Right atrium auricular region (tissue), 2 donors: ENCODE measurements at regions not wholly inside any gene's neighbourhood (a gene's known extent, or its start where the extent isn't known, plus 50 kb on each side); places are given as distances from the start of the nearest gene placed in this dataset.

ENCODE experiments used
- DNase-seq: peaks from one replicate; pipeline ENCODE4 v3.0.0-alpha.2; 2019; ENCODE audit warnings: low spot score
- H3K27ac ChIP-seq, 2 donors: fragments of 200-600 bp; sonication (generic); 1 replicate in 1 of 2; 2 replicates in 1 of 2; pipeline ENCODE4 v1.5.1; 2016 to 2019
- H3K27me3 ChIP-seq, 2 donors: fragments of 200-600 bp; sonication (generic); one replicate each; pipeline versions ENCODE4 v1.5.1 to v1.6.0; 2017 to 2019
- H3K36me3 ChIP-seq: fragments of 200-600 bp; sonication (generic); one replicate; pipeline ENCODE4 v1.5.1; 2016
- H3K4me1 ChIP-seq, 2 donors: fragments of 200-600 bp; sonication (generic); one replicate each; pipeline versions ENCODE4 v1.5.1 to v1.6.0; 2017 to 2019
- H3K4me3 ChIP-seq, 2 donors: fragments of 200-600 bp; sonication (generic); 1 replicate in 1 of 2; 2 replicates in 1 of 2; pipeline ENCODE4 v1.5.1; 2017 to 2019; ENCODE audit warnings: mild to moderate bottlenecking in 1 of 2, moderate library complexity in 1 of 2
- H3K9me3 ChIP-seq, 2 donors: fragments of 200-600 bp; sonication (generic); one replicate each; pipeline ENCODE4 v1.5.1; 2019
- TF ChIP-seq, protein P1 (sequence below), 2 donors: fragments of 200-600 bp; sonication (generic); IDR thresholded peaks; one replicate each; pipeline ENCODE4 v1.5.1; 2019; ENCODE audit warnings: antibody characterized with exemption in 2 of 2

DNA sequence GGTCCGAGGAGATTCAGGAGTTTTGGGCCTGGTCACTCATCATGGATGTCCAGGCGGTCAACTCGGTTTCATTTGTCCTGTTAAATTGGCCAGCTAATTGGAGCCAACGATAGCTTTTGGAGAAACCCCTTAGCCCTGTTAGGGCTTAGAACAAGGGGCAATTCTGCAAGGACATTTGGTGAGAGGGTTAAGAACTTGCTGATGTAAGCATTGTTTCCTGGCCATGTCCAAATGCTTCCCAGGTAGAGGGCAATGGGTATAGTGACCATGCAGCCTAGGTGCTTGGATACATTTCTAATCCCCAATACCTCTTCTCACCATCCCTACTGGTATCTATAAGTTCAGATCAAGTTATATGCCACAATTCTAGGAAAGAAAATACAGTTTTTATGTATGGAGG lies 131.5 kb downstream of the RPS24 start:
- no peaks in the 10 kb centered on the region for H3K27me3 ChIP-seq
- no peak for DNase-seq
- TF ChIP-seq, protein P1, sequence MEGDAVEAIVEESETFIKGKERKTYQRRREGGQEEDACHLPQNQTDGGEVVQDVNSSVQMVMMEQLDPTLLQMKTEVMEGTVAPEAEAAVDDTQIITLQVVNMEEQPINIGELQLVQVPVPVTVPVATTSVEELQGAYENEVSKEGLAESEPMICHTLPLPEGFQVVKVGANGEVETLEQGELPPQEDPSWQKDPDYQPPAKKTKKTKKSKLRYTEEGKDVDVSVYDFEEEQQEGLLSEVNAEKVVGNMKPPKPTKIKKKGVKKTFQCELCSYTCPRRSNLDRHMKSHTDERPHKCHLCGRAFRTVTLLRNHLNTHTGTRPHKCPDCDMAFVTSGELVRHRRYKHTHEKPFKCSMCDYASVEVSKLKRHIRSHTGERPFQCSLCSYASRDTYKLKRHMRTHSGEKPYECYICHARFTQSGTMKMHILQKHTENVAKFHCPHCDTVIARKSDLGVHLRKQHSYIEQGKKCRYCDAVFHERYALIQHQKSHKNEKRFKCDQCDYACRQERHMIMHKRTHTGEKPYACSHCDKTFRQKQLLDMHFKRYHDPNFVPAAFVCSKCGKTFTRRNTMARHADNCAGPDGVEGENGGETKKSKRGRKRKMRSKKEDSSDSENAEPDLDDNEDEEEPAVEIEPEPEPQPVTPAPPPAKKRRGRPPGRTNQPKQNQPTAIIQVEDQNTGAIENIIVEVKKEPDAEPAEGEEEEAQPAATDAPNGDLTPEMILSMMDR (IDR thresholded peaks at IDR 0.05) = no peak
- H3K4me3 ChIP-seq = no peak overlapping the region
- no peak overlapping the region for H3K27ac ChIP-seq
- H3K4me1 ChIP-seq = no peaks in the 10 kb centered on the region
- no peaks in the 10 kb centered on the region for H3K9me3 ChIP-seq
- H3K36me3 ChIP-seq = no peaks in the 10 kb centered on the region

- DNase-seq = no peak
- Histone ChIP-seq H3K36me3 (no peaks in the 10 kb centered on the region), H3K27ac (no peak overlapping the region), H3K27me3 (no peaks in the 10 kb centered on the region), H3K4me3 (no peak overlapping the region), H3K4me1 (no peaks in the 10 kb centered on the region), H3K9me3 (no peaks in the 10 kb centered on the region)
- TF ChIP-seq, protein P1 (IDR thresholded peaks at IDR 0.05) = no peak
Observed at GRCh38 chr10:78165617-78166016, 132.0 kb downstream of the RPS24 start.

DNA sequence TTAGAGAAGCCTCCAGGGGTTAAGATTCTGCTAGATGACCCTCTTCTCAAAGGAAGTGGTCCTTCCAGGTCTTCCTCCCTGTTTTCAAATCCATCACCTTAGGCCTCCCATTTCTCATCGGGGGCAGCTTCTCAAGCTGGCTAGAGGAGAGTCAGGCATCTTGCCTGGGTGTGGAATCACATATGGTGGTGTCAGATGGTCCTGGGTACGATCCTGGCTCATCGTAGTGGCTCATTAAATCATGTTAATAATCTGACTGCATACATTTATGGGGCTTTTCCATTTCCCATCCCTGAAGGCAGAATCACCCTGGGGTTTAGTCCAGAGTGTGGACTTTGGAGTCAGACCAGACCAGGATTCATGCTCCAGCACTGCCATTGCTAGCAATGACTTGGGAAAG lies 132.6 kb downstream of the RPS24 start:
- no peak overlapping the region for H3K4me3 ChIP-seq
- H3K4me1 ChIP-seq = no peaks in the 10 kb centered on the region
- DNase-seq = no peak
- no peaks in the 10 kb centered on the region for H3K27me3 ChIP-seq
- no peaks in the 10 kb centered on the region for H3K36me3 ChIP-seq
- no peak overlapping the region for H3K27ac ChIP-seq
- TF ChIP-seq, protein P1 (IDR thresholded peaks at IDR 0.05) = no peak
- H3K9me3 ChIP-seq = no peaks in the 10 kb centered on the region

DNA sequence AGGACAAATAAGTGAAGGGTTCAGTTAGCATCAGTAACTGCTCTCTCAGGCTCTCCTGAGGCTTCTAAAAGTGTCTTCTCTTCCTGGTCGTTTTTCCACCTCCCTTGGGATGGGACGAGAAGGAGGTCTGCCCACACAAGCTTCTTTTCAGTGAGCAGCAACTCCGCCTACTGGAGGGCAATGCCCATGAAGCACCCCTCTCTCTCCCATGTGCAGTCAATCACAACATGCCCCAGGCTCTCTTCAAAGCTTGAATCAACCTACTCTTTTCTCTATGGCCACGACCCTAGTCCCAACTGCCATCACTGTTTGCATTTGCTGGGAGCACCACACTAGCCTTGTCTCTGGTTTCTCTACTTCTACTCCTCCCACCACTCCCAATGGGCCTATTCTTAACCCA lies 135.6 kb downstream of the RPS24 start:
- Histone ChIP-seq H3K4me1 (no peaks in the 10 kb centered on the region), H3K27ac (no peak overlapping the region), H3K27me3 (no peaks in the 10 kb centered on the region), H3K9me3 (no peaks in the 10 kb centered on the region), H3K36me3 (no peaks in the 10 kb centered on the region), H3K4me3 (no peak overlapping the region)
- no peak for DNase-seq
- TF ChIP-seq, protein P1 (IDR thresholded peaks at IDR 0.05) = no peak

DNA sequence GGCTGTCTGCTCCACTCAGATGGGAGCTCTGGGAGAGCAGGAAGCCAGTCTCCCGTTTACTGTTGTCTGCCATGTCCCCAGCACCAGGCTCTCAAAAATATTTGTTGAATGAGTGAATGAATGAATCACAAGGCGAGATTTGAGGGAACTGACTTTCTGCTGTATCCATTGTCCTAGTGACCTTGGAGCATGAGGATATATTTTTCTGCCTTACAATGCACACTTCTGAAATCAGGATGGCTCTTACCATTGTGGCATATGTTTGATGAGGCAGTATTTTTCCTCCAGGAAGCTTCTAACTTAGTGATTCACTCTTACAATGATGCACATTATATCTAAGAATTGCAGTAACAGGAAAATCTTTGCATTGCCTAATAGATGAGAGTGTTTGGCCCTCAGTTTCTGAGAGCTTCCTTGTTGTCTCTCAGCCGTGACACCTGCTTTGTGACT lies 136.4 kb downstream of the RPS24 start:
- Histone ChIP-seq H3K36me3 (no peaks in the 10 kb centered on the region), H3K27me3 (no peaks in the 10 kb centered on the region), H3K9me3 (no peaks in the 10 kb centered on the region), H3K27ac (no peak overlapping the region), H3K4me3 (no peak overlapping the region), H3K4me1 (no peaks in the 10 kb centered on the region)
- TF ChIP-seq, protein P1 (IDR thresholded peaks at IDR 0.05) = no peak
- DNase-seq = no peak

GRCh38 chr10:78171633-78172400 lies 138.2 kb downstream of the RPS24 start:
- Histone ChIP-seq H3K4me3 (no peak overlapping the region), H3K27ac (no peak overlapping the region), H3K4me1 (no peaks in the 10 kb centered on the region), H3K36me3 (no peaks in the 10 kb centered on the region), H3K9me3 (no peaks in the 10 kb centered on the region), H3K27me3 (no peaks in the 10 kb centered on the region)
- no peak for DNase-seq
- TF ChIP-seq, protein P1 (IDR thresholded peaks at IDR 0.05) = no peak
